PC-9 (cell line): ENCODE measurements at regions not wholly inside any gene's neighbourhood (a gene's known extent, or its start where the extent isn't known, plus 50 kb on each side); places are given as distances from the start of the nearest gene placed in this dataset.

ENCODE experiments used
- BruUV-seq: library from RNA; stranded (reverse); fragments of 400-500 nt; replicated peaks from 2 replicates; lab custom pipeline; 2021; lab: Mats Ljungman, UMichigan
- CTCF ChIA-PET: fragments of 300-600 bp; sonication (Branson Sonifier 250); formaldehyde crosslinking; loops from one replicate; lab custom pipeline; 2022; ENCODE audit warnings: antibody characterized with exemption; lab: Charles Lee
- POLR2A ChIA-PET: fragments of 300-600 bp; sonication (Branson Sonifier 250); formaldehyde crosslinking; loops from one replicate; lab custom pipeline; 2022; ENCODE audit warnings: antibody characterized with exemption; ENCODE audit not compliant: unreplicated experiment; lab: Charles Lee
- DNase-seq, 2 experiments: peaks; one replicate each; pipeline versions ENCODE4 v3.0.0 to v3.0.0-alpha.2; 2015 to 2022; ENCODE audit warnings: mixed read lengths in 1 of 2
- H2AFZ ChIP-seq: fragments of 200-600 bp; sonication (generic); 2 replicates; pipeline ENCODE4 v1.8.1; 2017; ENCODE audit warnings: antibody characterized with exemption
- H3F3A ChIP-seq: fragments of 200-600 bp; sonication (generic); 2 replicates; pipeline ENCODE4 v1.8.1; 2017; ENCODE audit warnings: antibody characterized with exemption, mild to moderate bottlenecking, low read depth; ENCODE audit not compliant: insufficient read depth
- H3K27ac ChIP-seq: fragments of 200-600 bp; sonication (generic); 2 replicates; pipeline ENCODE4 v1.6.1; 2016; ENCODE audit warnings: mixed run types
- H3K27me3 ChIP-seq: fragments of 200-600 bp; sonication (generic); 2 replicates; pipeline ENCODE4 v1.6.1; 2016; ENCODE audit warnings: low read depth, mixed run types; ENCODE audit not compliant: insufficient read depth
- H3K36me3 ChIP-seq: fragments of 200-600 bp; sonication (generic); 2 replicates; pipeline ENCODE4 v1.6.1; 2016; ENCODE audit warnings: low read depth, mixed run types
- H3K4me1 ChIP-seq: fragments of 200-600 bp; sonication (generic); replicated peaks from 2 replicates; pipeline ENCODE4 v1.6.1; 2016; ENCODE audit warnings: mixed run types; ENCODE audit not compliant: insufficient read depth
- H3K4me2 ChIP-seq: fragments of 200-600 bp; sonication (generic); 2 replicates; pipeline ENCODE4 v1.6.1; 2017; ENCODE audit warnings: mixed run types
- H3K4me3 ChIP-seq: fragments of 200-600 bp; sonication (generic); 2 replicates; pipeline ENCODE4 v1.6.1; 2016; ENCODE audit warnings: mixed run types
- H3K79me2 ChIP-seq: fragments of 200-600 bp; sonication (generic); 2 replicates; pipeline ENCODE4 v1.6.1; 2017; ENCODE audit warnings: low read depth, mixed run types
- H3K9me2 ChIP-seq: fragments of 200-600 bp; sonication (generic); 2 replicates; pipeline ENCODE4 v1.8.1; 2017; ENCODE audit warnings: mild to moderate bottlenecking; ENCODE audit not compliant: insufficient read depth
- H3K9me3 ChIP-seq: fragments of 200-600 bp; sonication (generic); 2 replicates; pipeline ENCODE4 v1.8.1; 2016; ENCODE audit warnings: low read depth; ENCODE audit not compliant: insufficient read depth
- H4K20me1 ChIP-seq: fragments of 200-600 bp; sonication (generic); 2 replicates; pipeline ENCODE4 v1.8.1; 2017; ENCODE audit not compliant: insufficient read depth
- CTCF ChIP-seq: fragments of 200-600 bp; sonication (generic); conservative IDR thresholded peaks from 2 replicates; pipeline ENCODE4 v1.6.1; 2017; ENCODE audit warnings: mixed run types, antibody characterized with exemption, mild to moderate bottlenecking, moderate library complexity
- EZH2 ChIP-seq: fragments of 200-600 bp; sonication (generic); IDR thresholded peaks from 2 replicates; pipeline ENCODE4 v1.8.0; 2017; ENCODE audit warnings: antibody characterized with exemption, low read depth
- intact Hi-C: fragments of 100-400 bp; cut with micrococcal nuclease; formaldehyde crosslinking; loops from one replicate; pipeline ENCODE4 v1.10.0; 2022; ENCODE audit not compliant: unreplicated experiment

GRCh38 chr6:55014321-55015088 lies 159.8 kb upstream of the HCRTR2 start:
- Histone ChIP-seq H3F3A (no peaks in the 10 kb centered on the region), H3K36me3 (no peaks in the 10 kb centered on the region), H3K4me3 (no peak overlapping the region), H3K4me2 (no peak overlapping the region), H3K9me3 (no peaks in the 10 kb centered on the region), H3K79me2 (no peaks in the 10 kb centered on the region), H3K27me3 (no peaks in the 10 kb centered on the region), H3K9me2 (no peaks in the 10 kb centered on the region), H3K27ac (no peak overlapping the region), H2AFZ (no peak overlapping the region), H3K4me1 (peaks cover 5% of the 10 kb centered on the region; the same call in 1 of the 2 replicates), H4K20me1 (no peaks in the 10 kb centered on the region)
- DNase-seq, result no peak
- ChIA-PET POLR2A (interaction anchor here (0.7 kb wide), 1 partner anchor 52 kb away, joined by 3 read pairs; no protein-coding TSS in a partner anchor), CTCF (no interaction called here)
- intact Hi-C loops, result no loop called here
- BruUV-seq, result no TSS peak
- TF ChIP-seq EZH2, result no peak
- TF ChIP-seq CTCF, result no peak

GRCh38 chr6:55016261-55016660 lies 158.1 kb upstream of the HCRTR2 start:
- CTCF ChIA-PET, result no interaction called here
- BruUV-seq, result no TSS peak
- Histone ChIP-seq H3K9me2 (no peaks in the 10 kb centered on the region), H3F3A (no peaks in the 10 kb centered on the region), H3K9me3 (no peaks in the 10 kb centered on the region), H3K27ac (no peak overlapping the region), H3K4me3 (no peak overlapping the region), H3K4me2 (no peak overlapping the region), H3K79me2 (no peaks in the 10 kb centered on the region), H2AFZ (no peak overlapping the region), H3K36me3 (no peaks in the 10 kb centered on the region), H3K27me3 (no peaks in the 10 kb centered on the region), H3K4me1 (peaks cover 5% of the 10 kb centered on the region; the same call in 1 of the 2 replicates), H4K20me1 (no peaks in the 10 kb centered on the region)
- intact Hi-C loops, result no loop called here
- TF ChIP-seq EZH2 (no peak), CTCF (no peak)
- DNase-seq, result no peak
- POLR2A ChIA-PET, result no interaction called here

- POLR2A ChIA-PET, result no interaction called here
- BruUV-seq, result no TSS peak
Observed at GRCh38 chr6:55017555-55018300, 156.6 kb upstream of the HCRTR2 start.

More at GRCh38 chr6:55017555-55018300, 156.6 kb upstream of the HCRTR2 start:
- Histone ChIP-seq H3K36me3 (no peaks in the 10 kb centered on the region), H2AFZ (no peak overlapping the region), H3K27me3 (no peaks in the 10 kb centered on the region), H4K20me1 (no peaks in the 10 kb centered on the region), H3K9me2 (no peaks in the 10 kb centered on the region), H3K9me3 (no peaks in the 10 kb centered on the region), H3K79me2 (no peaks in the 10 kb centered on the region), H3K4me3 (no peak overlapping the region), H3K4me2 (no peak overlapping the region), H3K27ac (no peak overlapping the region), H3K4me1 (peaks cover 5% of the 10 kb centered on the region; the same call in 1 of the 2 replicates), H3F3A (no peaks in the 10 kb centered on the region)
- TF ChIP-seq CTCF (no peak), EZH2 (no peak)
- CTCF ChIA-PET, result no interaction called here
- intact Hi-C loops, result no loop called here
- no peak for DNase-seq
